ENCODE measurements at regions not wholly inside any gene's neighbourhood (a gene's known extent, or its start where the extent isn't known, plus 50 kb on each side); places are given as distances from the start of the nearest gene placed in this dataset.
A peak's percentile ranks its signal among the peaks of the same experiment; 100 is the strongest.

DNA sequence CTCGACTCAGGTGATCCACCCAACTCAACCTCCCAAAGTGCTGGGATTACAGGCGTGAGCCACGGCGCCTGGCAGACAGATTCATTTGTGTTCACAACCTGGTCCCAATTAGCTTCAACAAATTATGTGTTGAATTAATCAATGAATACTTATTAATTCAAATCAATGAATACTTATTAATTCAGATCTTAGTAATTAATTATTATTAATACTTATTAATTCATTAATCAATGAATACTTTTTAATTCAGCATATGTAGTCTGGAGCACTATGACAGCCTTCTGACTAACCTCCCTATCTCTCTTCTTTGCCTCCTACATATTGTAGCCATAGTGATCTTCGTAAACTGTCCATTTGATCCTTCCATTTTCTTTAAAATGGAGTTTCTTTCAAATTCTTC is 56.7 kb upstream of the RBPJ start:
- no peaks in the 10 kb centered on the region for H3K27me3 ChIP-seq (replicated peaks in 1 of 4; ENCODE audit: control insufficient read depth in 3 of 4, extremely low read depth in 1 of 4, insufficient read depth in 3 of 4, low read length in 3 of 4)
- H2BK15ac ChIP-seq (ENCODE audit: low read length): no peak overlapping the region
- H2BK120ac ChIP-seq (replicated peaks; ENCODE audit: low read depth, low read length): no peak overlapping the region
- no peak for TF ChIP-seq RFX5 (IDR thresholded peaks at IDR 0.05; ENCODE audit: borderline replicate concordance, low read depth, low read length)
- TF ChIP-seq HDAC2 (IDR thresholded peaks at IDR 0.05; ENCODE audit: borderline replicate concordance in 1 of 2, low read depth in 2 of 2, low read length in 2 of 2): no peak
- no peak for TF ChIP-seq POLR2AphosphoS5 (IDR thresholded peaks at IDR 0.05; ENCODE audit: low read depth, low read length)
- TF ChIP-seq RBBP5 (IDR thresholded peaks at IDR 0.05; ENCODE audit: borderline replicate concordance, low read depth, low read length): no peak
- no peak for TF ChIP-seq TCF12 (IDR thresholded peaks at IDR 0.05; ENCODE audit: low read depth, low read length)
- H3K56ac ChIP-seq (replicated peaks; ENCODE audit: insufficient read length, low read depth, low read length): no peak overlapping the region
- no peaks in the 10 kb centered on the region for H4K20me1 ChIP-seq (replicated peaks in 1 of 2; ENCODE audit: control insufficient read depth in 1 of 2, insufficient read depth in 2 of 2, low read length in 2 of 2)
- no peaks in the 10 kb centered on the region for H3K36me3 ChIP-seq (ENCODE audit: control insufficient read depth in 2 of 4, insufficient read depth in 4 of 4, low read length in 3 of 4)
- no peak for DNase-seq (ENCODE audit: low read depth in 1 of 2, low spot score in 2 of 2)
- H3K14ac ChIP-seq (ENCODE audit: insufficient read length): no peak overlapping the region
- H4K8ac ChIP-seq (ENCODE audit: extremely low read depth, insufficient read depth, low read length): no peak overlapping the region
- H3K79me1 ChIP-seq (ENCODE audit: low read depth, low read length): no peaks in the 10 kb centered on the region
- H3K4ac ChIP-seq (replicated peaks; ENCODE audit: insufficient read length, low read depth, low read length): peak overlapping the region; percentile 50
- no peak overlapping the region for H3K4me2 ChIP-seq (ENCODE audit: insufficient read depth in 1 of 2, low read depth in 2 of 2, low read length in 2 of 2)
- FAIRE-seq: no peak
- no peak overlapping the region for H3K27ac ChIP-seq (ENCODE audit: low read depth, low read length)
- no peak overlapping the region for H3K9ac ChIP-seq (replicated peaks in 1 of 4; ENCODE audit: extremely low read depth in 1 of 4, low read depth in 3 of 4, low read length in 3 of 4)
- H3K9me3 ChIP-seq (ENCODE audit: insufficient read depth in 2 of 2, low read depth in 1 of 2, low read length in 1 of 2): no peaks in the 10 kb centered on the region
- no peak overlapping the region for H4K5ac ChIP-seq (ENCODE audit: insufficient read length, low read depth, low read length)
- no peak overlapping the region for H3K4me3 ChIP-seq (ENCODE audit: extremely low read depth in 1 of 4, insufficient read depth in 2 of 4, low read depth in 3 of 4, low read length in 4 of 4)
- H4K91ac ChIP-seq (replicated peaks; ENCODE audit: insufficient read length, low read length): no peak overlapping the region
- no peak overlapping the region for H2BK20ac ChIP-seq (ENCODE audit: low read length)
- H2AK5ac ChIP-seq (ENCODE audit: low read depth, low read length): no peak overlapping the region
- H3K4me1 ChIP-seq (replicated peaks in 1 of 4; ENCODE audit: control insufficient read depth in 3 of 4, insufficient read depth in 4 of 4, low read length in 3 of 4): peaks cover 0 to 6% (median 1%) of the 10 kb centered on the region in 4 experiments; a peak in 3 of 7 replicates
- 90% methylated on average over 5 of the region's 5 CpGs; no CpG with 5 or more reads in 1 of the 2 experiments for WGBS, 2 experiments (ENCODE audit: extremely low coverage in 1 of 2, insufficient coverage in 1 of 2, insufficient read length in 1 of 2, insufficient replicate concordance in 2 of 2, low coverage in 1 of 2, low lambda C conversion rate in 2 of 2, missing lambda C conversion rate in 1 of 2)
- H3K23me2 ChIP-seq (ENCODE audit: low read depth, low read length): no peaks in the 10 kb centered on the region
- no peaks in the 10 kb centered on the region for H3K79me2 ChIP-seq (ENCODE audit: control insufficient read depth in 1 of 2, insufficient read depth in 2 of 2, low read length in 2 of 2)
- CTCF ChIA-PET (ENCODE audit: partially characterized antibody): interaction anchor here (1.1 to 1.4 kb wide), 2 partner anchors 10 to 187 kb away, joined by 3 to 5 read pairs; no protein-coding TSS in a partner anchor
- no peak overlapping the region for H2BK5ac ChIP-seq (ENCODE audit: low read depth, low read length)
- no peak overlapping the region for H2BK12ac ChIP-seq (ENCODE audit: low read depth, low read length)
- POLR2A ChIA-PET (ENCODE audit: partially characterized antibody): no interaction called here
- no peak overlapping the region for H3K18ac ChIP-seq (ENCODE audit: extremely low read depth, low read length)
- no peak overlapping the region for H3K23ac ChIP-seq (ENCODE audit: insufficient read length)
- no peak overlapping the region for H2AFZ ChIP-seq (ENCODE audit: low read length)

Measured in H1 (cell line).